ENCODE measurements at regions not wholly inside any gene's neighbourhood (a gene's known extent, or its start where the extent isn't known, plus 50 kb on each side); places are given as distances from the start of the nearest gene placed in this dataset.

GRCh38 chr9:81519816-81520495 is 169.4 kb downstream of the TLE1 start:
- H3K27me3 ChIP-seq (ENCODE audit: control insufficient read depth in 3 of 3, insufficient read depth in 3 of 3, low read length in 3 of 3): no peaks in the 10 kb centered on the region
- H3K4me3 ChIP-seq (ENCODE audit: low read depth in 1 of 3, low read length in 3 of 3): no peak overlapping the region
- H3K4me1 ChIP-seq (ENCODE audit: control insufficient read depth in 3 of 3, insufficient read depth in 2 of 3, low read depth in 1 of 3, low read length in 2 of 3): no peaks in the 10 kb centered on the region
- no peaks in the 10 kb centered on the region for H3K9me3 ChIP-seq (ENCODE audit: control insufficient read depth in 2 of 2, insufficient read depth in 1 of 2, low read depth in 1 of 2, low read length in 1 of 2)
- H3K27ac ChIP-seq (ENCODE audit: low read depth in 1 of 3, low read length in 2 of 3): no peak overlapping the region
- FAIRE-seq: no peak
- DNase-seq: no peak
- WGBS, 3 donors: 75 to 82% (median 77%) methylated on average over 2 of the region's 2 CpGs
- H3K36me3 ChIP-seq (ENCODE audit: control insufficient read depth in 3 of 3, insufficient read depth in 2 of 3, low read depth in 1 of 3, low read length in 3 of 3): no peaks in the 10 kb centered on the region

GRCh38 chr9:81517954-81518353 is 171.4 kb downstream of the TLE1 start:
- no peaks in the 10 kb centered on the region for H3K27me3 ChIP-seq (ENCODE audit: control insufficient read depth in 3 of 3, insufficient read depth in 3 of 3, low read length in 3 of 3)
- FAIRE-seq (no peak), DNase-seq (no peak)
- no peak overlapping the region for H3K4me3 ChIP-seq (ENCODE audit: low read depth in 1 of 3, low read length in 3 of 3)
- WGBS, 3 donors: 15 to 47% (median 40%) methylated on average over 2 of the region's 2 CpGs
- no peaks in the 10 kb centered on the region for H3K9me3 ChIP-seq (ENCODE audit: control insufficient read depth in 2 of 2, insufficient read depth in 1 of 2, low read depth in 1 of 2, low read length in 1 of 2)
- H3K36me3 ChIP-seq (ENCODE audit: control insufficient read depth in 3 of 3, insufficient read depth in 2 of 3, low read depth in 1 of 3, low read length in 3 of 3): no peaks in the 10 kb centered on the region
- H3K27ac ChIP-seq (ENCODE audit: low read depth in 1 of 3, low read length in 2 of 3): no peak overlapping the region
- no peaks in the 10 kb centered on the region for H3K4me1 ChIP-seq (ENCODE audit: control insufficient read depth in 3 of 3, insufficient read depth in 2 of 3, low read depth in 1 of 3, low read length in 2 of 3)

GRCh38 chr9:81513059-81513458 is 176.3 kb downstream of the TLE1 start:
- Histone ChIP-seq H3K9me3 (ENCODE audit: control insufficient read depth in 2 of 2, insufficient read depth in 1 of 2, low read depth in 1 of 2, low read length in 1 of 2) (peaks cover 0 to 3% of the 10 kb centered on the region in 2 donors), H3K27ac (ENCODE audit: low read depth in 1 of 3, low read length in 2 of 3) (no peak overlapping the region), H3K36me3 (ENCODE audit: control insufficient read depth in 3 of 3, insufficient read depth in 2 of 3, low read depth in 1 of 3, low read length in 3 of 3) (no peaks in the 10 kb centered on the region), H3K4me3 (ENCODE audit: low read depth in 1 of 3, low read length in 3 of 3) (no peak overlapping the region), H3K27me3 (ENCODE audit: control insufficient read depth in 3 of 3, insufficient read depth in 3 of 3, low read length in 3 of 3) (no peaks in the 10 kb centered on the region), H3K4me1 (ENCODE audit: control insufficient read depth in 3 of 3, insufficient read depth in 2 of 3, low read depth in 1 of 3, low read length in 2 of 3) (no peaks in the 10 kb centered on the region)
- 35 to 46% (median 45%) methylated on average over 2 of the region's 2 CpGs for WGBS, 3 donors
- FAIRE-seq (peak; percentile 19), DNase-seq (no peak)

- H3K27me3 ChIP-seq (ENCODE audit: control insufficient read depth in 3 of 3, insufficient read depth in 3 of 3, low read length in 3 of 3): no peaks in the 10 kb centered on the region
- peaks cover 0 to 4% of the 10 kb centered on the region in 2 donors for H3K9me3 ChIP-seq (ENCODE audit: control insufficient read depth in 2 of 2, insufficient read depth in 1 of 2, low read depth in 1 of 2, low read length in 1 of 2)
- H3K4me3 ChIP-seq (ENCODE audit: low read depth in 1 of 3, low read length in 3 of 3): no peak overlapping the region
- no peak overlapping the region for H3K27ac ChIP-seq (ENCODE audit: low read depth in 1 of 3, low read length in 2 of 3)
- 50 to 74% (median 58%) methylated on average over 1 of the region's 1 CpG for WGBS, 3 donors
- FAIRE-seq (no peak), DNase-seq (no peak)
- H3K4me1 ChIP-seq (ENCODE audit: control insufficient read depth in 3 of 3, insufficient read depth in 2 of 3, low read depth in 1 of 3, low read length in 2 of 3): no peaks in the 10 kb centered on the region
- no peaks in the 10 kb centered on the region for H3K36me3 ChIP-seq (ENCODE audit: control insufficient read depth in 3 of 3, insufficient read depth in 2 of 3, low read depth in 1 of 3, low read length in 3 of 3)
Measured at GRCh38 chr9:81512641-81513040, 176.7 kb downstream of the TLE1 start.

GRCh38 chr9:81508476-81508875 is 180.9 kb downstream of the TLE1 start:
- 75 to 82% (median 78%) methylated on average over 12 of the region's 12 CpGs for WGBS, 3 donors
- DNase-seq: no peak
- Histone ChIP-seq H3K4me3 (ENCODE audit: low read depth in 1 of 3, low read length in 3 of 3) (no peak overlapping the region), H3K4me1 (ENCODE audit: control insufficient read depth in 3 of 3, insufficient read depth in 2 of 3, low read depth in 1 of 3, low read length in 2 of 3) (no peaks in the 10 kb centered on the region), H3K27me3 (ENCODE audit: control insufficient read depth in 3 of 3, insufficient read depth in 3 of 3, low read length in 3 of 3) (no peaks in the 10 kb centered on the region), H3K36me3 (ENCODE audit: control insufficient read depth in 3 of 3, insufficient read depth in 2 of 3, low read depth in 1 of 3, low read length in 3 of 3) (no peaks in the 10 kb centered on the region), H3K27ac (ENCODE audit: low read depth in 1 of 3, low read length in 2 of 3) (no peak overlapping the region), H3K9me3 (ENCODE audit: control insufficient read depth in 2 of 2, insufficient read depth in 1 of 2, low read depth in 1 of 2, low read length in 1 of 2) (peaks cover 0 to 4% of the 10 kb centered on the region in 2 donors)
- FAIRE-seq: no peak

- WGBS, 3 donors: 88 to 94% (median 89%) methylated on average over 30 to 32 of the region's 32 CpGs
- peaks cover 0 to 4% of the 10 kb centered on the region in 2 donors for H3K9me3 ChIP-seq (ENCODE audit: control insufficient read depth in 2 of 2, insufficient read depth in 1 of 2, low read depth in 1 of 2, low read length in 1 of 2)
- DNase-seq (no peak), FAIRE-seq (no peak)
- H3K4me1 ChIP-seq (ENCODE audit: control insufficient read depth in 3 of 3, insufficient read depth in 2 of 3, low read depth in 1 of 3, low read length in 2 of 3): no peaks in the 10 kb centered on the region
- H3K36me3 ChIP-seq (ENCODE audit: control insufficient read depth in 3 of 3, insufficient read depth in 2 of 3, low read depth in 1 of 3, low read length in 3 of 3): no peaks in the 10 kb centered on the region
- H3K27ac ChIP-seq (ENCODE audit: low read depth in 1 of 3, low read length in 2 of 3): no peak overlapping the region
- H3K4me3 ChIP-seq (ENCODE audit: low read depth in 1 of 3, low read length in 3 of 3): no peak overlapping the region
- no peaks in the 10 kb centered on the region for H3K27me3 ChIP-seq (ENCODE audit: control insufficient read depth in 3 of 3, insufficient read depth in 3 of 3, low read length in 3 of 3)
Measured at GRCh38 chr9:81506941-81507864, 182.1 kb downstream of the TLE1 start.

- Histone ChIP-seq H3K4me3 (ENCODE audit: low read depth in 1 of 3, low read length in 3 of 3) (no peak overlapping the region), H3K9me3 (ENCODE audit: control insufficient read depth in 2 of 2, insufficient read depth in 1 of 2, low read depth in 1 of 2, low read length in 1 of 2) (no peaks in the 10 kb centered on the region), H3K36me3 (ENCODE audit: control insufficient read depth in 3 of 3, insufficient read depth in 2 of 3, low read depth in 1 of 3, low read length in 3 of 3) (no peaks in the 10 kb centered on the region), H3K27me3 (ENCODE audit: control insufficient read depth in 3 of 3, insufficient read depth in 3 of 3, low read length in 3 of 3) (no peaks in the 10 kb centered on the region), H3K4me1 (ENCODE audit: control insufficient read depth in 3 of 3, insufficient read depth in 2 of 3, low read depth in 1 of 3, low read length in 2 of 3) (peaks cover 0 to 6% (median 0%) of the 10 kb centered on the region in 3 donors), H3K27ac (ENCODE audit: low read depth in 1 of 3, low read length in 2 of 3) (no peak overlapping the region)
- DNase-seq (no peak), FAIRE-seq (no peak)
- WGBS, 3 donors: 77 to 81% (median 79%) methylated on average over 2 of the region's 2 CpGs
Measured at GRCh38 chr9:81499594-81499993, 189.8 kb downstream of the TLE1 start.

GRCh38 chr9:81499021-81499454 is 190.3 kb downstream of the TLE1 start:
- FAIRE-seq: no peak
- 46 to 65% (median 54%) methylated on average over 6 of the region's 6 CpGs for WGBS, 3 donors
- DNase-seq: no peak

More at GRCh38 chr9:81499021-81499454, 190.3 kb downstream of the TLE1 start:
- Histone ChIP-seq H3K27ac (ENCODE audit: low read depth in 1 of 3, low read length in 2 of 3) (no peak overlapping the region), H3K4me3 (ENCODE audit: low read depth in 1 of 3, low read length in 3 of 3) (no peak overlapping the region), H3K27me3 (ENCODE audit: control insufficient read depth in 3 of 3, insufficient read depth in 3 of 3, low read length in 3 of 3) (no peaks in the 10 kb centered on the region), H3K4me1 (ENCODE audit: control insufficient read depth in 3 of 3, insufficient read depth in 2 of 3, low read depth in 1 of 3, low read length in 2 of 3) (peaks cover 0 to 6% (median 0%) of the 10 kb centered on the region in 3 donors), H3K9me3 (ENCODE audit: control insufficient read depth in 2 of 2, insufficient read depth in 1 of 2, low read depth in 1 of 2, low read length in 1 of 2) (no peaks in the 10 kb centered on the region), H3K36me3 (ENCODE audit: control insufficient read depth in 3 of 3, insufficient read depth in 2 of 3, low read depth in 1 of 3, low read length in 3 of 3) (no peaks in the 10 kb centered on the region)
